DOHH2 (cell line): ENCODE measurements at regions not wholly inside any gene's neighbourhood (a gene's known extent, or its start where the extent isn't known, plus 50 kb on each side); places are given as distances from the start of the nearest gene placed in this dataset.
A peak's percentile ranks its signal among the peaks of the same experiment; 100 is the strongest.

Source experiments
- H3F3A ChIP-seq: fragments of 200-600 bp; sonication (generic), shearing (Covaris generic); 2 replicates; pipeline ENCODE4 v1.6.0; 2016; ENCODE audit warnings: antibody characterized with exemption, mild to moderate bottlenecking; ENCODE audit not compliant: control insufficient read depth, insufficient read depth
- H3K27ac ChIP-seq: fragments of 200-600 bp; sonication (generic); 2 replicates; pipeline ENCODE4 v1.5.1; 2014; ENCODE audit warnings: low read depth, mild to moderate bottlenecking, low read length, moderate library complexity
- H3K27me3 ChIP-seq: fragments of 200-600 bp; sonication (generic); 2 replicates; pipeline ENCODE4 v1.6.1; 2014; ENCODE audit warnings: mild to moderate bottlenecking, low read length, mixed read lengths; ENCODE audit not compliant: control insufficient read depth
- H3K36me3 ChIP-seq: fragments of 200-600 bp; sonication (generic); 2 replicates; pipeline ENCODE4 v1.6.1; 2014; ENCODE audit warnings: mild to moderate bottlenecking, low read length, moderate library complexity, mixed read lengths; ENCODE audit not compliant: control insufficient read depth
- H3K4me1 ChIP-seq: fragments of 200-600 bp; sonication (generic); 2 replicates; pipeline ENCODE4 v1.6.1; 2014; ENCODE audit warnings: mild to moderate bottlenecking, low read length, mixed read lengths; ENCODE audit not compliant: control insufficient read depth
- H3K4me2 ChIP-seq: fragments of 200-600 bp; sonication (generic); 2 replicates; pipeline ENCODE4 v1.6.0; 2014; ENCODE audit warnings: mild to moderate bottlenecking, low read length, moderate library complexity
- H3K4me3 ChIP-seq: fragments of 200-600 bp; sonication (generic); 2 replicates; pipeline ENCODE4 v1.5.1; 2014; ENCODE audit warnings: mild to moderate bottlenecking, low read length, mixed read lengths
- H3K79me2 ChIP-seq: fragments of 200-600 bp; sonication (generic); 2 replicates; pipeline ENCODE4 v1.6.1; 2014; ENCODE audit warnings: mild to moderate bottlenecking, low read length, mixed read lengths; ENCODE audit not compliant: control insufficient read depth
- H3K9me2 ChIP-seq: fragments of 200-600 bp; sonication (generic); replicated peaks from 2 replicates; pipeline ENCODE4 v1.6.1; 2014; ENCODE audit warnings: mild to moderate bottlenecking, low read length, mixed read lengths; ENCODE audit not compliant: control insufficient read depth
- H3K9me3 ChIP-seq: fragments of 200-600 bp; sonication (generic); 2 replicates; pipeline ENCODE4 v1.6.1; 2014; ENCODE audit warnings: antibody characterized with exemption, low read length, mixed read lengths; ENCODE audit not compliant: control insufficient read depth, insufficient read depth
- H4K20me1 ChIP-seq: fragments of 200-600 bp; sonication (generic); 2 replicates; pipeline ENCODE4 v1.6.0; 2014; ENCODE audit warnings: low read depth, mild to moderate bottlenecking, antibody characterized with exemption, low read length, moderate library complexity; ENCODE audit not compliant: control insufficient read depth, insufficient read depth
- EZH2phosphoT487 ChIP-seq: fragments of 200-600 bp; sonication (generic); IDR thresholded peaks from 2 replicates; pipeline ENCODE4 v1.6.1; 2017; ENCODE audit warnings: borderline replicate concordance, mild to moderate bottlenecking, antibody characterized with exemption, low read length, moderate library complexity, mixed read lengths
- TF ChIP-seq, protein P1 (sequence below): fragments of 200-600 bp; sonication (generic); IDR thresholded peaks from one replicate; pipeline ENCODE4 v1.5.1; 2014; ENCODE audit warnings: antibody characterized with exemption, mild to moderate bottlenecking, low read depth, low read length; ENCODE audit not compliant: poor library complexity, severe bottlenecking

DNA sequence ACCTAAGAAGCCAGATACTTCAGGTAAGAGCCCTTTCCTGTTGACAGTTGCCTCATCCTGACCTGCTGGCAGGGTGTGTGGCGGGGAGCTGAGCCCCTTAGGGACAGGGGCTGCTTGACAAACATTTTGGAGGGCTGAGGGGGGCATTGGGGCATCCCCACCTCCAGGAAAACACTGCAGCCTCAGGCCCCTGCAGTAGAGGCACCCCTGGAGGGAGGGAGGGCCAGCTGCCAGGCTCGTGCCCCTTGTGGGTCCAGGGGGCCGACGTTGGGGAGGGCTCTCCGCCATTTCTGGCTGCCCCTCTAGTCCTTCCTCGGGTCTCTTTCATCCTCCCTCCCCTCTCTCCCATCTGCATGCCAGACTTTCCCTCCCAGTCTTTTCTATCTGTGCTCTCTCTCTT is 177.3 kb downstream of the RPS24 start:
- no peaks in the 10 kb centered on the region for H3F3A ChIP-seq
- H3K4me3 ChIP-seq: no peak overlapping the region
- TF ChIP-seq EZH2phosphoT487: no peak
- TF ChIP-seq, protein P1, sequence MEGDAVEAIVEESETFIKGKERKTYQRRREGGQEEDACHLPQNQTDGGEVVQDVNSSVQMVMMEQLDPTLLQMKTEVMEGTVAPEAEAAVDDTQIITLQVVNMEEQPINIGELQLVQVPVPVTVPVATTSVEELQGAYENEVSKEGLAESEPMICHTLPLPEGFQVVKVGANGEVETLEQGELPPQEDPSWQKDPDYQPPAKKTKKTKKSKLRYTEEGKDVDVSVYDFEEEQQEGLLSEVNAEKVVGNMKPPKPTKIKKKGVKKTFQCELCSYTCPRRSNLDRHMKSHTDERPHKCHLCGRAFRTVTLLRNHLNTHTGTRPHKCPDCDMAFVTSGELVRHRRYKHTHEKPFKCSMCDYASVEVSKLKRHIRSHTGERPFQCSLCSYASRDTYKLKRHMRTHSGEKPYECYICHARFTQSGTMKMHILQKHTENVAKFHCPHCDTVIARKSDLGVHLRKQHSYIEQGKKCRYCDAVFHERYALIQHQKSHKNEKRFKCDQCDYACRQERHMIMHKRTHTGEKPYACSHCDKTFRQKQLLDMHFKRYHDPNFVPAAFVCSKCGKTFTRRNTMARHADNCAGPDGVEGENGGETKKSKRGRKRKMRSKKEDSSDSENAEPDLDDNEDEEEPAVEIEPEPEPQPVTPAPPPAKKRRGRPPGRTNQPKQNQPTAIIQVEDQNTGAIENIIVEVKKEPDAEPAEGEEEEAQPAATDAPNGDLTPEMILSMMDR: no peak
- H3K4me2 ChIP-seq: no peak overlapping the region
- H3K79me2 ChIP-seq: no peaks in the 10 kb centered on the region
- H3K9me2 ChIP-seq: no peaks in the 10 kb centered on the region
- no peaks in the 10 kb centered on the region for H3K36me3 ChIP-seq
- peaks cover 10% of the 10 kb centered on the region for H3K4me1 ChIP-seq
- no peaks in the 10 kb centered on the region for H4K20me1 ChIP-seq
- no peak overlapping the region for H3K27ac ChIP-seq
- H3K9me3 ChIP-seq: no peaks in the 10 kb centered on the region
- no peaks in the 10 kb centered on the region for H3K27me3 ChIP-seq

DNA sequence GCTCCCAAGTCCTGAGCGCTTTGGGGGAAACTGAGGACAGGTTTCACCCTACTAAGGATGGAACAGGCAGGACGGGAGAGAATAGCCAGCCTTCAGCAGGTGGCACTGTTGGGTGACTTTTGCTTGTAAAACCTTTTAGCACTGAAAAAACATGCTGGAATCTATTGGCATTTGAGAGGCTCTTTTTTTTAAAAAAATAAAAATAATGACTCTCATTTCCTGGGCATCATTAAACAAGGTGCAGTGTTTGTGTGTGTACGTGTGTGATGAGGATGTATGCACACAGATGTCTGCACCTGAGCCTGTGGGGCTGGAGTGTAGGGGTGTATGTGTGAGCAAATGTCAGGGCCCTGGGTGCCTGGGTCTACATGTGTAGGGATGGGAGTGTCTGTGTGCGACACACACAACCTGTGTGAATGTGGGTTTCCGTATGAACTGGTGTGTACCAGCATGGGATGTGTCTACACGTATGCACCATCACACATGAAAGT is 177.9 kb downstream of the RPS24 start:
- no peaks in the 10 kb centered on the region for H3K9me3 ChIP-seq
- no peaks in the 10 kb centered on the region for H3K9me2 ChIP-seq
- H3K4me3 ChIP-seq: no peak overlapping the region
- H3K4me1 ChIP-seq: peaks cover 12% of the 10 kb centered on the region
- no peaks in the 10 kb centered on the region for H4K20me1 ChIP-seq
- H3K27me3 ChIP-seq: no peaks in the 10 kb centered on the region
- TF ChIP-seq EZH2phosphoT487: no peak
- TF ChIP-seq, protein P1: peak; percentile 37
- H3K27ac ChIP-seq: no peak overlapping the region
- H3K36me3 ChIP-seq: no peaks in the 10 kb centered on the region
- H3F3A ChIP-seq: no peaks in the 10 kb centered on the region
- no peaks in the 10 kb centered on the region for H3K79me2 ChIP-seq
- H3K4me2 ChIP-seq: no peak overlapping the region

DNA sequence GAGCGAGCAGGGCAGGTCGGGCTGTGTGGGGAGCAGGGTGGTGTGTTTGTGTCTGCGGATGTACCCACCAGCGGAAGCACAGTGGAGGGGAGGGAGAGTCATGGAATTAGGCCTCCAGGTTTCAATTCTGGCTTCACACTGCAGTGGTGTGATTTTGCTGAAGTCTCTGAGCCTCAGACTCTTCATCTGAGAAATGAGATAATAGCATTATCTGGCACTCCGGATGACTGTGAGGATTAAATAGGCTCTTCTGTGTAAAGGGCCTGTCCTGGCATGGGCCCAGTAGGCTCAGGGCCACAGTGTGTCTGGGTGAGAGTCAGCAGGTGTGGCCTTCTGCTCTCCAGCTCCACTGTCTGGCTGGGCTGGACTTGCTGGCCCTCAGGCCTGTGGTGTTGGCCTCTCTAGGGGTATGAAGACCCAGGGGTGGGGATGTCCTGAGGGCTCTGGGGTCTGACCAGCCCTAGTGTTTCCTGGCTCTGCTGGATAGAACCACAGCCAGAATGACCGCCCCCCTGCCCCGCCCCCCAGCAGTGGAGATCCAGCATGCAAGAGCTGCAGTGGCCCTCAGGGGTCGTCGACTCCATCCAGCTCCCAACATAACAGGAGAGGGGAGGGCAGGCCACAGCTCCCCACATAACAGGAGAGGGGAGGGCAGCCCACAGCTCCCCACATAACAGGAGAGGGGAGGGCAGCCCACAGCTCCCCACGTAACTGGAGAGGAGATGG is 178.6 kb downstream of the RPS24 start:
- H4K20me1 ChIP-seq: no peaks in the 10 kb centered on the region
- no peak overlapping the region for H3K4me2 ChIP-seq
- H3K9me2 ChIP-seq: no peaks in the 10 kb centered on the region
- H3K9me3 ChIP-seq: no peaks in the 10 kb centered on the region
- H3K27ac ChIP-seq: no peak overlapping the region
- H3K79me2 ChIP-seq: no peaks in the 10 kb centered on the region
- H3K27me3 ChIP-seq: no peaks in the 10 kb centered on the region
- no peaks in the 10 kb centered on the region for H3K36me3 ChIP-seq
- TF ChIP-seq, protein P1: no peak
- no peak for TF ChIP-seq EZH2phosphoT487
- no peaks in the 10 kb centered on the region for H3F3A ChIP-seq
- H3K4me3 ChIP-seq: no peak overlapping the region
- peaks cover 12% of the 10 kb centered on the region for H3K4me1 ChIP-seq
